ENCODE measurements at regions not wholly inside any gene's neighbourhood (a gene's known extent, or its start where the extent isn't known, plus 50 kb on each side); places are given as distances from the start of the nearest gene placed in this dataset.
A peak's percentile ranks its signal among the peaks of the same experiment; 100 is the strongest.
"Not testable (repeated sequence)": the region's sequence is repeated elsewhere in the genome, so short reads cannot be mapped to it uniquely, and the experiment has no call there.

DNA sequence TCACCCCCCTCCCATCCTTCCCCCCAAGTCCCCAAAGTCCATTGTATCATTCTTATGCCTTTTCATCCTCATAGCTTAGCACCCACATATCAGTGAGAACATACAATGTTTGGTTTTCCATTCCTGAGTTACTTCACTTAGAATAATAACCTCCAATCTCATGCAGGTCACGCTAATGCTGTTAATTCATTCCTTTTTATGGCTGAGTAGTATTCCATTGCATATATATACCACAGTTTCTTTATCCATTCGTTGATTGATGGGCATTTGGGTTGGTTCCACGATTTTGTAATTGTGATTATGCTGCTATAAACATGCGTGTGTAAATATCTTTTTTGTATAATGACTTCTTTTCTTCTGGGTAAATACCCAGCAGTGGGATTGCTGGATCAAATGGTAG lies 621.9 kb upstream of the NRP1 start:
- DNase-seq (ENCODE audit: low spot score): not testable (repeated sequence)

DNA sequence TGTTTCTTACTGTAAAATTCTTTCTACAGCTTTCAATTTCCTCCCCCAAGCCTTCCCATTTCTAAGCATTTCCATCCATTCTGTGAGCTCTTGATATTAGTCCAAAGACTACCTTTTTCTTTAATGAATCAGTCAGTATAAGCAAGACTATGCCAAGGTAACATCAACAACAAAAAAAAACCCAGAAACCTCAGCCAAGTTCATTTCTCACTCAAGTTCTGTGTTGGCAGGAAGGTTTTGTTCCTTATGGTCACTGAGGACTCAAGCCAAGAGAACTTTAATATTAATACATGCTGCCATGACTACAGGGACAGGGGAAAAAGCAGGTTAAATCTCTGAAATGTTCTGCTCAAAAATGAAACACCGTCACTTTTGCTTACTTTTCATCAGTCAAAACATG lies 621.2 kb upstream of the NRP1 start:
- DNase-seq (ENCODE audit: low spot score): no peak

DNA sequence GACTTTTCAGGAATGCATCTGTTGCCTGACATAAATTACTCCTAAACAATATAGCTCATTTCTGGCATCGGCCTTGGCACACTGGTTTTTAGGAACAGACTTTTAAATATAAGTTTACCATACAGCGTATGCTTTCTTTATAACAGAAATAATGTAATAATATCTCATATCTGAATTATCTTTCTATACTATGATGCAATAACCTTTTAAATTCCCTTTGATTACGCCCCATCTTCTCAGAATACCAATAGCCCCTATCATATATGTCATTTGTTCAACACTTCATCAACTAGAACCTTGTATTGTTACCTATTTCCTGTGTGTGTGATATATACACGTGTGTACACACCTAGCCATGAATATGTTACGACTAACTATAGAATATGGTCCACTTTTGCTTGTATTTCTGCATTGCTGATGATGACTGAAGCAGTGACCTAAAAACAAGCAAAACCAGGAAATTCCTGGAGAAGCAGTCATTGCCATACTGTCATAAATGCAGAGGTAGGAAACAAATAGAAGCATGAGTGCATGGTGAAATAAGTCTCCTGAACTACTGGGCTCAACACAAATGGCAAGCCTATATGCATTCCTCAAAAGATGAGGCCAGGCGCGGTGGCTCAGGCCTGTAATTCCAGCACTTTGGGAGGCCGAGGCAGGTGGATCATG lies 618.4 kb upstream of the NRP1 start:
- DNase-seq (ENCODE audit: low spot score): peak; percentile 16

DNA sequence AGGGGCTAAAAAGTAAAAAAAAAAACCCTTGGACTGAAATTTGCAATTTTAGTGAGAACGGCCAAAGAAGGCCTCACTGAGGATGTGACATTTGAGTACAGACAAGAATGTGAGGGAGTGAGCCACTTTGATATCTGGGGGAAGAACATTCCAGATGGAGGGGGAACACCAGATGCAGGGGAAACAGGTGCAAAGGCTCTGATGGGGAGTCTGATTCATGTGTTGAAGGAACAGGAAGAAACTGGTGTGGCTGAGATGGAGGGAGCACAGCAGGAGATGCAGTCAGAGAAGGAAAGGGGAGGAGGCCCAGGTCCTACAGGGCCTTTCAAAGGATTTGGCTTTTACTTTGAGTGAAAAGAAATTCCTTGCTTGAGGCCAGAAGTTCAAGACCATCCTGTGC lies 615.7 kb upstream of the NRP1 start:
- no peak for DNase-seq (ENCODE audit: low spot score)

DNA sequence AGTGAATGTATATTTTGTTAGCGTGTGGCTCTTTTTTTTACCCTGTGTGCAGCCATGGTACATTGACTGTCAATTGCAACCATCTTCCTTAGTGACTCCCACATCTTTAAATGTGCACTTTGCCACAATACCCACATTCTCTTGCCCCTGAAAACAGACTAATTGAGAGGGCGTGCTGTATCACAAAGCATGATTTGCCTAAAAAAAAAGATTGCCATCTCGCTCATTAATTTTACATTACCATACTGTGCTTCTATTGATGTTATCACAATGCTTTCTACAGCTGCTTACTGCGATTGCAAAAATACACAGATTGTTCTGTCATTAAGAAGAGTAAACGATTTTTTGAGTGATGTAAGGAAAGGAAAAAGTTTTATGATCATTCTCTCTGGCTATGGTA lies 613.1 kb upstream of the NRP1 start:
- no peak for DNase-seq (ENCODE audit: low spot score)

DNA sequence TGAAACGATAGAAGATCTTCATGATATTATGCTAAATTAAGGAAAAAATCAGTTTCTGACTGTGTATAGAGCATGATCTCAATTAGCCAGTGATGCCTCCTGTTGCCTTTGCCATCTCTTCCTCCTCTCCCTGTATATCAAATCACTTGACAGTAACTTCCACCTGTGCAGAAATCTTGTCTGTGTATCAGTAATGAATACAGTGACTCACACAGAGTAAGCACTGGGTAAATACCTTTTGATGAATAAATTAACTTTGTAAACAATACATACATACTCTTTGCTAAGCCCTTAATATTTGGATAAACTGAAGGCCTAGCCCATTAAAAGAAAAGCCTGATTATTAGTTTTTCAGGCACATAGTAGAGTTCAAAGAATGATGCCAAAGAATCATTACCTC lies 610.6 kb upstream of the NRP1 start:
- no peak for DNase-seq (ENCODE audit: low spot score)

DNA sequence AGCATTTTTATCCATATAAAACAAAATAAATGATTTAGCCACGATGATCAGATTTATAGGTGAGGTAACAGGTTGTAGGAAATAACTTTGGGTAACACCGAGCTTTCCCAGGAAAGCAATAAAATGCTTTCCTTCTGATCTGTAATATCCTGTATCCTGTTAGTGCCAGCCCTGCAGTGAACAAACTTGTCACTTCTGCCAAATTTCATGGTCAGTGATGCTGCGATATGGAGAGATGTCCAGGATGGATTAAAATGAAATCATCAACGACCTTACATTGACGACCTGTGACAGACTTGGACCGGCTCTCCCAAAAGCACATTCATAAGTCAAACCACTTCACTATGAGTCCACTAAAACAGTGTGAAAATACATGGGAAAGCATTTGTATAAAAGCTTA lies 608.0 kb upstream of the NRP1 start:
- no peak for DNase-seq (ENCODE audit: low spot score)

DNA sequence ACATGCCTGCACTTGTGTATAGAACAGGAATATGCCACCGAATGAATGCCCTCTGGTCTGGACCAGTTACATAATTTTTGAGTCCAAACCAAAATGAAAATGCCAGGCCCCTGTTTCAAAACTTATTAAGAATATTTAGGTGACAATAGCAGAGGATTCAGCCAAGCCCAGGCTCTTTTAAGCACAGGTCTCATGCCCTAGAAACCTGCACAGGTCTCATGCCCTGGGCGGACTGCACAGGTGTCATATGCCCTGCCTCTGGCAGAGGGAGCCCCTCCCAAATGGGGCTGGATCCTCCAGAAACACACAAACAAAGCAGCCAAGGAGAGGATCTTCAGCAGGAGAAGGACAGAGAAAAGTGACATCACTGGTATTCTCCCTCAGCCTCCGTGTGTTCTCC lies 605.4 kb upstream of the NRP1 start:
- no peak for DNase-seq (ENCODE audit: low spot score)

DNA sequence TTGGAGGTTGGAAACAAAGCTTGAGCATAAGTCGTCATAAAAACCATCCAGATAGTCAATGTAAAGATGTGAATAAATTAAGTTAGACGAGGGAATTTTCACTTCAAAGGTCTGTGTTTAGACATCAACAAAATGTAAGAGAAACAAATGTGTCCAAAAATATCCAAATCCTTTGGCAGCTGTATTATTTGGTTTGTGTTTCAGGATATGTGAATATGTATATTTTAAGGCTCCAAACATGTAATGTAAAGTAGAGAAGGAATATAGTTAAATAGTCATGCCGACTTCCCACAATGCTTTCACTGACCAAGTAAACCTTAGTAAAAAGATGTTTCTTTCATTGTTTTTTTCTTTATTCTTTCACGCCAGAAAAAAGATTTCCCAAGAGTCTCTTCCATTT lies 604.9 kb upstream of the NRP1 start:
- no peak for DNase-seq (ENCODE audit: low spot score)

DNA sequence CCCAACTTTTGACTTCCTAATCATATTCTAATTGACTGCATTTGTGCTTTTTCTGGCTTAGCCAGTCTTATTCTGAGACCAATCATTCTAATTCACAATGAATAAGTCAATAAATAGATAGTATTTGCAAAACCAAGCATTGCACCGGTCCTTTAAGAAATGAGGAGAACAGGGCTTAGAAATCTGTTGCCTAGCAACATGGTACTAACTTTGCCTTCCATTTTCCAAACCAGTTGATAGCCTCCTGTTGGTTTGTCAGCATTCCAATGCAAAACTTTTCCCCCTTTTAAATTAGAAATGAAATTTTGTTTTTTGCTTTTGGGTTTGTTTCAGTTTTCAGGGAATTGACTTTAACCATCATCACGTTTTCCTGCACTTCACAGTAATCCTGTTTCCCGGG lies 603.5 kb upstream of the NRP1 start:
- DNase-seq (ENCODE audit: low spot score): no peak

DNA sequence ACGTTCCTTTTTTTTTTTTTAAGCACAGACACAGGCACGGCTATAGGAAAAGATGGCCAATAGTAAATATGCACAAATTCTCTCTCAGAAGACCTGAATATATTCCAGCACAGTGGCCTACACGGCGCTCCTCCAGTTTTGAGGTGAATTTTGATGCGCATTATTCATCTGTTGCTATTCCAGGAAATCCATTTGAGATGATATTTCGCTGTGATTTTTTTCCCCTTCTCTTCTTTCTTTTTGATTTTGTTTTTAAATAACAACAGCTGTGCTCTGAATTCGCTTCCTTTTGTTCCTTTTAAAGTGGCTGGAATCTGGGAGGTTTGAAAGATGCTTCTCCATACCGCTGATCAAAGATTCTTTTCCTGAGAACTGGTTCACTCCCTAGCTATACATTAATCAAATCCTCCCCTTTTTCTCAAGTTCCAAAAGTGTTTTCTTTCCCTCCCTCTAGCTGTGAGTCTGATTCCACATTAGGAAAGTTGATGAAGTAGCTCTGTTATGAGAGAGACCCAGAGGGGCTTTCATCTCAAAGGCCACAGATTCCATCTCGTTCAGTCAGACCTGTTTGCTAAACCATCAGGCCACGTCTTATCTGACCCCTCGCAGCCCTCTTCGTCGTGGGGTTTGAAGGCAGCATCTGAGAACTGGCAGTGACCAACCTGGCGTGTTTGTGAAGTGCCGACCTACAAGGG lies 602.7 kb upstream of the NRP1 start:
- DNase-seq (ENCODE audit: low spot score): no peak

DNA sequence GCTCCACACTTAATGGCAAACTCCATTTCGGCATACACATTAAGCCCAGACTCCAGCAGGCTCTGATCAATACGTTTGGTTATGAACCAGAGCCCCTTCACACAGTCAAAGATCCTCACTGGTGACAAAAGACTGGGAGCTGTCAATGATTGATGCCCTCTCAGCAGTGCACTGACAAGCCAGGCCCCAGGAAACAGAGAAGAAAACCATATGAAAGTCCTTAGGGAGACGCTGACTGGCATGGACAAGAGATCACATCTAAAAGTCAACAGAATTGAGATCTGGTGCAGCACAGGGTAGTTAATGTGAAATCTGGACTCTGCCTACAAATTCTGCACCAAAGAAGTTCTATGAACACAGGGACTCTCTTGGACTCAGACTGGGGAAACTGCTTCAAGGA lies 600.9 kb upstream of the NRP1 start:
- no peak for DNase-seq (ENCODE audit: low spot score)

DNA sequence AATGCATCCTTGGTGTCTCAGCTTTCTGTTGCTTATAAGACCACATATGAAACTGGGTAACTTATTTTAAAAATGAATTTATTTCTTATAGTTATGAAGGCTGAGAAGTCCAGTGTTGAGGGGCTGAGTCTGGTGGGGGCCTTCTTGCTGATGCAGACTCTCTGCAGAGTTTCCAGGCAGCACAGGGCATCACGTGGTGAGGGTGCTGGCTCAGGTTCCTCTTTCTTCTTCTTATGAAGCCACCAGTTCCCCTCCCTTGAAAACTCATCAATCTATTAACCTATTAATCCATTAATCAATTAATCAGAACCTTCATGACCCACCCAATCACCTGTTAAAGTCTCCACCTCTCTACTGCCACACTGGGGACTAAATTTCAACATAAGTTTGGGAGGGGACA lies 595.6 kb upstream of the NRP1 start:
- no peak for DNase-seq (ENCODE audit: low spot score)

DNA sequence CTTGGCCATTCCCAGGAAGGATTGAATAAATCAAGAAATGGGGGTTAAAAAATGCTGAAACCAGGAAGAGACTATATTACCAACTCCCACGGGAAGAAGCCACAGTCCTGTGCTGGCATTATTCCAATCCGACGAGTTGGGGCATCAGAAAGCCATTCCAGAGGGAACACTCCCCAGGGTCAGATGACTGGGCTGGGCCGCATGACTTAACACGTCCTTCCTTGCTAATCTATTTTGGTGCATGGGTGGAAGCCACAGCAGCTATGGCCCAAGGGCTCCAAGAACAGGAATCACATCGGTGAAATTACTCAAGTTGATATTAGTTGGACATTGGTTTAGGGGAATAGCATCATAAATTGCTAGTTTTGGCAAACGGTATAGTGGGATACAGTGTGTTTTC lies 592.9 kb upstream of the NRP1 start:
- DNase-seq (ENCODE audit: low spot score): no peak

DNA sequence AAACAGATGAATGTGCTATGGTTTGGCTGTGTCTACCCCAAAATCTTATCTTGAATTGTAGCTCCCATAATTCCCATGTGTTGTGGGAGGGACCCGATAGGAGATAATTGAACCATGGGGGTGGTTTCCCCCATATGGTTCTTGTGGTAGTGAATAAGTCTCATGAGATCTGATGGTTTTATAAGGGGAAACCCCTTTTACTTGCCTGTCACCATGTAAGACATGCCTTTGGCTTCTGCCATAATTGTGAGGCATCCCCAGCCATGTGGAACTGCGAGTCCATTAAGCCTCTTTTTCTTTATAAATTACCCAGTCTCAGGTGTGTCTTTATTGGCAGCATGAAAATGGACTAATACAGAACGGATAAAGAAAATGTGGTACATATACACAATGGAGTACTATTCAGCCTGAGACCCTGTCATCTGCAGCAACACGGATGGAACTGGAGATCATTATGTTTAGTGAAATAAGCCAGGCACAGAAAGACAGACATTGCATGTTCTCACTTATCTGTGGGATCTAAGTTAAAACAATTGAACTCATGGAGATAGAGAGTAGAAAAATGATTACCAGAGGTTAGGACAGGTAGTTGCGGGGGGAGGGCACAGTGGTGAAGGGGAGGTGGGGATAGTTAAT lies 587.6 kb upstream of the NRP1 start:
- DNase-seq (ENCODE audit: low spot score): no peak

DNA sequence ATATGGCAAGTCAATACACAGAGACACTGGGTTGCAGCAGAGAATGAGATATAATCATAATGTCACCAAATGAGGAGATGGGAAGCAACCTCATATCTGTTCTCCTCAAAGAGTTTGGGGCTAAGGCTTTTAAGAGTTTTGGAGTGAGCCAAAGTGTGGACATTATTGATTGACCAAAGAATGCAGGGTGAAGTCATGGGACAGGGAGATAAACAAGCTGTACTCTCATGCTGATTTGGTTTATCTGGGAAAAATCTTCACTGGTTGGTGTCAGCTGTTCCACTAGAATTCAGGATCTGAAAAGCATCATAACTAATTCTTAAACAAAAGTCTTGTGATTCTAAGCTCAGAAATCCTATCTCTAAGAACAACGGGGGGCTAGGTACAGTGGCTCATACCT lies 585.9 kb upstream of the NRP1 start:
- no peak for DNase-seq (ENCODE audit: low spot score)

DNA sequence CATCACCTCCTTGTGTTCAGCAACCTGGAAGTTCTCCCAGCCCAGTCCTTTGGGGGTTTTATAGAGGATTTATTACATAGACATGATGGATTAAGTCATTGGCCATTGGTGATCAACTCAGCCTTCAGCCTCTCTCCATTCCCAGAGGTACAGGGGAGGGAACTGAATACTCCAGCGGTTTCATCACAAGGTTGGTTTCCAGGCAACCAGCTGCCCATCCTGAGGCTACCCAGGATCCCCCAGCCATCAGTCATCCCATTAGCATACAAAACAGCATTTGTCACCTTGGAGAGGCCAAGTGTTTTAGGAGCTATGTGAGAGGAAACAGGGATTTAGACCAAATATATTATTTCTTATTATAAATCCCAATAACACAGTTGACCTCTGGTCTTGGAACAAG lies 584.8 kb upstream of the NRP1 start:
- DNase-seq (ENCODE audit: low spot score): no peak

DNA sequence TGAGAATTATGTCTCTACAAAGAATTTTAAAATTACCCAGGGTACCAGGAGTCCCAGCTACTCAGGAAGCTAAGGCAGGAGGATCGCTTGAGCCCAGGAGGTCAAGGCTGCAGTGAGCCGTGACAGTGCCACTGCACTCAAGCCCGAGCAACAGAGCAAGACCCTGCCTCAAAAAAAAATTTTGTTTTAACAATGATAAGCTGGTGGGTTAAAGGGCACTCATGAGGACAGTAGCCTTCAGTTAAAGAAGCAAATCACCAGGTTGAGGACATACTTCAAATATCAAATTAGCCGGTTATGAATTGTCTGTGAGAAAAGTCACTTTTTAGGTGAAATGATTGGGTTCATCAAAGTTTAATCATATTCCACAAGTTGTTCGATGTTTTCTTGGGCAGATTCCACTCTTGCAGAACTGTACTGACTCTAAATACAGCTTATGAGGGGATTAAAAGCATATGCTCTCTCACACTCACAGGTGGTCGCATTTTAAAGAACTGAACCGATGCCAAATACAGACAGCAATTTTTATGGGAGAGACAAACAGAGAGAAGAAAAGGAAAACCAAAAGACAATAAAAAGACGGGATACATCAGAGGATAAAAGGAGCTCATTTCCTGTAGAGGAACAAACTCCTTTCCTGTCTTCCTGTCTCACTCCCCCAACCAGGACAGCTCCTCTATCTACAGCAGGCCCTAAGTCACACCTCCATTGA lies 582.8 kb upstream of the NRP1 start:
- no peak for DNase-seq (ENCODE audit: low spot score)

DNA sequence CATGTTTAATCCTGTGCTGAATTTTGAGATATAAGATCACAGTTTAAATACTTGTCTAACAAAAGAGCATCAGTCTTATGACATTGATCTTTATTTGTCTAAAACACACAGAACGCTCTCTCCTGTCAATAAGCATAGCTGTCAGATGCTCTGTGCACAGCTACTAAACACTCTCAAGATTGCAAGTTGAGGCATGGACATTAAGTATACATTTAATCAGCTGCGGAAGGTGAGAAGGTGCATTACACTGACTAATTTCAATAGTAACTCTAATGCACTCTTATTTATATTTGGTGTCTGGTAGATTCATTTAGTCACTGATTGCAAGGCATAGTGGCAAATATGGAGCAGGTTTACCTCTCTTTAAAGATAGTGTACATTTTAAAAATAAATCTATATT lies 580.3 kb upstream of the NRP1 start:
- DNase-seq (ENCODE audit: low spot score): no peak

DNA sequence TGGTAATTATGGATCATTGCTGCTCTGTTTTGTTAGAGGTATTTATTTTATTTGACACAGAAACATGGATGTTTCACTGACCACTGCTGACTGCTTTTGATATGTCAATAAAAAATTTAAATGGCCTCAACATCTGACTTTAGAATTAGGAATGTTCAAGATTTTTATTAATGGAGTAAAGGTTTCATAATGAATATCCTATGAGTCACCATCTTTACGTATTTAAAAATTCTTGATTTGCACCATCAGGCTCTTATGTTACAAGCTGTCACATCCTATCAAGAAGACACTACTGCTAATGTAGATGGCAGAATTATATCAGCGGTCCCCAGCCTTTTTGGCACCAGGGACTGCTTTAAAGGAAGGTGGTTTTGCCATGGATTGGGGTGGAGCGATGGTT lies 578.7 kb upstream of the NRP1 start:
- no peak for DNase-seq (ENCODE audit: low spot score)

DNA sequence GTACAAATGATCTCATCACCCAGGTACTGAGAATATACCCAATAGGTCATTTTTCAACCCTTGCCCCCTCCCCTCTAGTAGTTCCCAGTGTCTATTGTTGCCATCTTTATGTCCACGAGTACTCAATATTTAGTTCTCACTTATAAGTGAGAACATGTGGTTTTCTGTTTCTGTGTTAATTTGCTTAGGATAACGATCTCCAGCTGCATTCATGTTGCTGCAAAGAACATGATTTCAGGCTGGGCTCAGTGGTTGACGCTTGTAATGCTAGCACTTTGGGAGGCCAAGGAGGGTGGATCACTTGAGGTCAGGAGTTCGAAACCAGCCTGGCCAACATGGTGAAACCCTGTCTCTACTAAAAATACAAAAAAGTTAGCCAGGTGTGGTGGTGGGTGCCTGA lies 575.0 kb upstream of the NRP1 start:
- not testable (repeated sequence) for DNase-seq (ENCODE audit: low spot score)

DNA sequence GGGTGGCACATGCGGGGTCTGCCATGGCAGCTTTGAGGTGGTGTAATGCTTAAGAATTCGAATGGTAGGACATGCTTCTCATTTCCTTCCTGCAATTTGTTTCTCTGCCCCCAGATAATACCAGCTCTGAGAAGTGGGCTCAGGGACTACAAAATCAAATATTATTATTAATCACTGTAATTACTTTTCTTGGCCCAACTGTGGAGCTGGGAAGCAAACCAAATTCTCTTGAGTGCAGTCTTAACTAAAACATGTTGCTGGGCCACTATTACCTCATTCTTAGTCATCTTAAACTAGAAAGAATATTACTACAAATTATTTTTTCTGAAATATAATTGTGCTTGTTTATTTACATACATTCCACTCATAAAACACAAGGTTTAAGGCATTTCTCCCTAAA lies 566.7 kb upstream of the NRP1 start:
- peak; percentile 19 for DNase-seq (ENCODE audit: low spot score)

DNA sequence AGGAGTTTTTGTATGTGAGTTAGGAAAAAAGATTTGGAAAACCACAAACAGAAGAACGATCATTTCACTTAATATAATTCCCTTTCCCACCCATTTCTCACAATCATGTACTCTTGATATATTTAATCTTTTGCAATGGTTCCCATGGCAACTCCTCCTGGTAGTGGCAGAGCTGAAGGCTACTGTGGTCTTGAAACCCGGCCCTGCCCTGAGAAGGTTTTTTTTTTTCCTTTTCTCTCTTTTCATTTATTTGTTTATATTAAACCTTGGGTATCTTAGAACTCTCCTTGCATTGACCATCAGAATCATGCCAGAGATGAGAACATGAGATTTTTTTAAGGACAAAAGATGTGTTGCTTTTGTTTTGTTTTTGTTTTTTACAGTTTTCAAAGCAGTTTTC lies 566.1 kb upstream of the NRP1 start:
- no peak for DNase-seq (ENCODE audit: low spot score)

All from RKO (cell line).